ENCODE measurements at regions not wholly inside any gene's neighbourhood (a gene's known extent, or its start where the extent isn't known, plus 50 kb on each side); places are given as distances from the start of the nearest gene placed in this dataset.

- no peak for DNase-seq (ENCODE audit: low read depth)
- in situ Hi-C loops (cut with HindIII; ENCODE audit: low pct_unique_long_range_greater_than_20kb, low sequenced_read_pairs), result no loop called here
Measured at GRCh38 chr4:148999924-149000323, 557.7 kb upstream of the NR3C2 start.

DNA sequence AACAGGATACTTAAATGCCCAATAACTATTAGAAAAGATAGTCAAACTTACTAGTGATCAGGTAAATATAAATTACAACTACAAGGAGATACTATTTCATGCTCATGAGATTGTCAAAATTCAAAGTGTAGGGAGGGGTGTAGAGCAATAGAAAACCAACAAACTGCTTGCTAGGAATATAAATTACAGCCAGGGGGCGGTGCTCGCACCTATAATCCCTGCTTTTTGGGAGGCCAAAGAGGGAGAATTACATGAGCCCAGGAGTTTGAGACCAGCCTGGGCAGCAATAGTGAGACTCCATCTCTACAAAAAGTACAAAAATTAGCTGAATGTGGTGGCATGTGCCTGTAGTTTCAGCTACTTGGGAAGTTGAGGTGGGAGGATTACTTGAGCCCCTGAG is 556.5 kb upstream of the NR3C2 start:
- in situ Hi-C loops (cut with HindIII; ENCODE audit: low pct_unique_long_range_greater_than_20kb, low sequenced_read_pairs), result no loop called here
- DNase-seq (ENCODE audit: low read depth), result no peak

DNA sequence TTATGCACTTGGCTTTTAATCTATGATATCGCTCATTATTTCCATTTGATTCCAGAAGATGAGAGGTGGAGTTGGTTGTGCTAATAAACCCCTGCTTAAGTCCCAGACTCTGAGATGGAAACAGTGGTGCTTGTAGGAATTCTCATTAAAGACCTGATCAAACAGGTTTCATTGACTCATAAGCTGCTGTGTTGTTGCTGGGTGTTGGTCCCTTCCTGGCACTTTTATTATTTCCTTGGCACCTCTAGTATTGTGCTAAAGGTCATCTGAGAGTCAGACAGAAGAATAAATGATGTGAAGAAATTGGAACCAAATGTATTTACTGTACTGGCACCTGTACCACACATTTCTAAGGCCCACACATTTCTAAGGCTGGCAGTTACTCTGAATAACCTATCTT is 544.7 kb upstream of the NR3C2 start:
- in situ Hi-C loops (cut with HindIII; ENCODE audit: low pct_unique_long_range_greater_than_20kb, low sequenced_read_pairs), result no loop called here
- no peak for DNase-seq (ENCODE audit: low read depth)

GRCh38 chr4:148984951-148985350 is 542.7 kb upstream of the NR3C2 start:
- in situ Hi-C loops (cut with HindIII; ENCODE audit: low pct_unique_long_range_greater_than_20kb, low sequenced_read_pairs), result no loop called here
- DNase-seq (ENCODE audit: low read depth), result no peak

DNA sequence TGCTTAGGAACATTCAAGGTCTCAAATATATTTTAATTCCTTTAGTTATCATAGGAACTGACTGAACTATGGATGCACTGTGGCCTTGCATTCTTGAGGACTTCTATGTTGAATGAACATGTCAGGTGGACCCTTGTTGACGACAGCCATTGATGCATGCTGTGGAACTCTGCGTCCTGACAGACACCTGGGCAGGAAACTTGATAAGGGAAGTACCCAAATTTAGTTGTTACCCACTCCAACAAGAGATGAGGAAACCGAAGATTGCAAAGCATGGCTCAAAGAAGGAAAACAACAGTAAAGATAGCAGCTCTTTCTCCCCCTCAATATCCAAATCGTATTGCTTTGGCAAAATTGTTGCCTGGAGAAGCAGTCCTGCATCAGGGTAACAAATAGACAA is 540.0 kb upstream of the NR3C2 start:
- DNase-seq (ENCODE audit: low read depth), result no peak
- in situ Hi-C loops (cut with HindIII; ENCODE audit: low pct_unique_long_range_greater_than_20kb, low sequenced_read_pairs), result no loop called here

GRCh38 chr4:148980782-148981480 is 538.7 kb upstream of the NR3C2 start:
- DNase-seq (ENCODE audit: low read depth), result no peak
- in situ Hi-C loops (cut with HindIII; ENCODE audit: low pct_unique_long_range_greater_than_20kb, low sequenced_read_pairs), result no loop called here

- no peak for DNase-seq (ENCODE audit: low read depth)
- in situ Hi-C loops (cut with HindIII; ENCODE audit: low pct_unique_long_range_greater_than_20kb, low sequenced_read_pairs), result no loop called here
Measured at GRCh38 chr4:148978301-148978700, 536.1 kb upstream of the NR3C2 start.

DNA sequence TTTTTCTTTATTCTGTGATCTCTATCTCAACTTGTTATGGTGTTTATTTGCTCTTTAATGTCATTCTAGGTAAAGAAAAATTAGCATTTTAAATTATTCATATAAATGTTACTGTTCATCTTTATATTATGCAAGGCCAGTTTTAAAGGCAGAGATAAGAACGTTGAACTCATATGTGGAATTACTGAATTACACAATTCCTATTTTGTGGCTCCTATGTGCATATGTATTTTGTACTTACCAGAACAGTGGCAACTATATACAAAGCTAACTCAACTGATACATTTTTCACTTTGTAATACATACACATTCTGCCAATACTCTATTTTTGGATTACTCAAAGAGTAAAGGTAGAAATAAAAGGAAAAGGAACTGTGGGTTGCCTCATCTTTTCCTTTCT is 533.2 kb upstream of the NR3C2 start:
- DNase-seq (ENCODE audit: low read depth), result no peak
- in situ Hi-C loops (cut with HindIII; ENCODE audit: low pct_unique_long_range_greater_than_20kb, low sequenced_read_pairs), result no loop called here

GRCh38 chr4:148965080-148965479 is 522.9 kb upstream of the NR3C2 start:
- DNase-seq (ENCODE audit: low read depth), result no peak
- in situ Hi-C loops (cut with HindIII; ENCODE audit: low pct_unique_long_range_greater_than_20kb, low sequenced_read_pairs), result no loop called here

DNA sequence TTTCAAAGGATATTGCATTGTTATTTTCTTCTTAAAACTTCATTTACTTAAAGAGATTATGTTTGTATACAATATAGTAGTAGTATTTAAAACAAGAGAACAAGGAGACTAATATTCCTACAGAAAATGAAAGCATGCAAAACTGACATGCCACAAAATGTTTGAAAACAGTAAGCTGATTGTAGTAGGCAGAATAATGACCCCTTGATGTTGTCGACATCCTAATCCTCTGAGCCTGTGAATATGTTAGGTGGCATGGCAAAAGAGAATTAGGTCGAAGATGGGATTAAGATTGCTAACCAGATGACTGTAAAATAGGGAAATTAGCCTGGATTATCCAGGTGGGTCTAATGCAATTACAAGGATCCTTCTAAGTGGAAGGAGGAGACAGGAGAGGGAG is 522.2 kb upstream of the NR3C2 start:
- DNase-seq (ENCODE audit: low read depth), result no peak
- in situ Hi-C loops (cut with HindIII; ENCODE audit: low pct_unique_long_range_greater_than_20kb, low sequenced_read_pairs), result no loop called here

DNA sequence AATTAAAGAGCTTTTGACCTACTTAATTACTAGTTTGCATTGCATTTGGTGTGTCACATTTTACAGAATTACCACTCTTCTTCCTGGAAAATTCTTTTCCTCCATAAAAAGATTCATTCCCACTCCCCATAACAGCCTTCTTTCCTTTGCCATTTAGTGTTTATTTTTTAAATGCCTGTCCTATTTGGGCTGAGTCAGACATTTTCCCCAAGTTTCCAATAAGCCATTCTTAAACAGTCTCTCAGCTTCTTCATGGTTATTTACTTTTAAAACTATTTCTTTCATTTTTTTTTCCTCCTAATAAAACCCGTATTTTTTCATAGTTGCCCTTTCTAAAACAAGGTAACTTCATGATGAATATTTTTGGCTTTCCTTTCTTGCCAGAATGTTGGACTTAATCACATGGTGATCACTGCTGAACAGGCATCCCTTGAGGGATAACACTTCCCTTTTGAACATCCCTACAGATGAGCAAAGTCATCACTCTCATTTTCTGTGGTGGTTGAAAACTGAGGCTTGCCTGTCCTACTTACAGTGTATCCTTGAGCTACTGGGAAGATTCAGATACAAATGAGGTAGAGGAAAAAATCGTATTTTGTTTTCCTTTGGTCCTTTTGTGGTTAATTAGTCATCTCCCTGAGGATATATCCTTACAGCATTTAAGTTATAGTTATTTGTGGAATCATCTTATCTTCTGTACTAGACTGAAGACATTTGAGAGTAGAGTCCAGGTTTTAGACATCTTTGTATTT is 520.5 kb upstream of the NR3C2 start:
- in situ Hi-C loops (cut with HindIII; ENCODE audit: low pct_unique_long_range_greater_than_20kb, low sequenced_read_pairs), result no loop called here
- peak; percentile 20 for DNase-seq (ENCODE audit: low read depth)

DNA sequence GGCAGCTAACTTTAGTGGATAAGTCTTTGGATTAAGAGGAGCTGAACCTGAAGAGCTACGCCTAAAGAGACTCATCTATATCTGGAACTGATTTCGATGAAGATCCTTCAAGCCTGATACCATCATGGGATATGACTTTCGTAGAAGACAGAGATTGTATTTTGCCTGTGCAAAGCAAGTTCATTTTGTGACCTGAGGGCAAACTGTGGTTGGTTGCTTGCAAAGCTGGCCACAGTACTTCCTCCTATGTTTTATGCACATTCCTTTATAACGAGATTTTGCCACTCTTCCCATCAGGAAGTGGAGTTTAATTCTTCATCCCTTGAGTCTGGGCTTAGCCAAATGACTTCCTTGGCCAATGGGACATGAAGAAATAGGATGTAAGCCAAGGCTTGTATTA is 519.3 kb upstream of the NR3C2 start:
- in situ Hi-C loops (cut with HindIII; ENCODE audit: low pct_unique_long_range_greater_than_20kb, low sequenced_read_pairs), result no loop called here

DNA sequence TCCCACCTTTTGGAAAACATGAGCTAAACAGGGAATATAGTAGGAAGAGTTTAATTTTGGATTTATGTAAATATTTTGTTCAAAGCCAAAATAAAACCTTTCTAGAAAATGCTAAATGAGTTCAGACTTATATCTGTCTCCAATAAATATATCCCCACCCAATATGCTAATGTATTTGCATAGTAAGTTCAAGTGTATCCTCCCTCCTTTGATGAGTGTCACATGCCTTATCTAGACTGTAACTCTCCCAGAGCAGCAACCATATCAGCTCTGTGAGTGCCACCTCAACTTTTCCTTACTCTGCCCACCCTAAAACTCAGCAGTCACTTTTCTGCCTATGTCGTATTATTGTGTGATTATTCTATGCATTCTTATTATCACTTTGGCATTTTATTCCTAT is 516.1 kb upstream of the NR3C2 start:
- in situ Hi-C loops (cut with HindIII; ENCODE audit: low pct_unique_long_range_greater_than_20kb, low sequenced_read_pairs), result no loop called here
- DNase-seq (ENCODE audit: low read depth), result no peak

More for the DNA sequence above, 519.3 kb upstream of the NR3C2 start:
- no peak for DNase-seq (ENCODE audit: low read depth)

DNA sequence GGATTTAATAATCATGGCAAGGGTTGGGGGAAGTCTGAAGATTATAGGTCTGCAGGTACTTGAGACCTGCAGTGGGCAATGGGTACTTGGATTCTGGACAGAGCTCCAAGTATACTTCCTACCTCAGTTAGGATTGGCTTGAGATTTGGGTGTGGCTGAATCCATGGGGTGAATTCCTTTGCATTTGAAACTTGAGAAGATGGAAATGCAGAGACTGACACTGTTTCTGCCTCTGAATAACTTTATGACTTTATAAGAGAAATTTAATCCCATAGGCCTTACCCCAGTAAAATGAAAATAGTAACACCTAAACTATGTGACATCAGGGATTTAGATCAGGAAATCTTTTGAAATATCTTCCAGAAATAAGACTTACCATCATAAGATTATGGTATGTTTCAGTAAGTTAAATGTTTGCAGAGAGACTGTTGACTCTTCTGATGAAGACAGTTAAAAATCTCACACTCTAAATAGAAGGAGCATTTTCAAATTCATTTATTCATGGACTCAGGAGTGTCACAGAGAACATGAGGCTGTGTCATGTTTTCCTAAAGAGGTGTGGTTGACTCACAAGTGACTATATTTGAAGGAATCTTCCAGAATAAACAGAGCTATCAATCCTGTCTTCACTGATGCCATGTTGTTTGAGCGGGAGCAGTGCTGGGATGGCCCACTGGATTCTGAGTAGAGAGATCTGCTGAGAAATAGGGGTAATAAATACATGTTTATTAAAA is 513.5 kb upstream of the NR3C2 start:
- in situ Hi-C loops (cut with HindIII; ENCODE audit: low pct_unique_long_range_greater_than_20kb, low sequenced_read_pairs), result no loop called here
- DNase-seq (ENCODE audit: low read depth), result no peak

GRCh38 chr4:148954011-148954749 is 512.0 kb upstream of the NR3C2 start:
- in situ Hi-C loops (cut with HindIII; ENCODE audit: low pct_unique_long_range_greater_than_20kb, low sequenced_read_pairs), result no loop called here

DNA sequence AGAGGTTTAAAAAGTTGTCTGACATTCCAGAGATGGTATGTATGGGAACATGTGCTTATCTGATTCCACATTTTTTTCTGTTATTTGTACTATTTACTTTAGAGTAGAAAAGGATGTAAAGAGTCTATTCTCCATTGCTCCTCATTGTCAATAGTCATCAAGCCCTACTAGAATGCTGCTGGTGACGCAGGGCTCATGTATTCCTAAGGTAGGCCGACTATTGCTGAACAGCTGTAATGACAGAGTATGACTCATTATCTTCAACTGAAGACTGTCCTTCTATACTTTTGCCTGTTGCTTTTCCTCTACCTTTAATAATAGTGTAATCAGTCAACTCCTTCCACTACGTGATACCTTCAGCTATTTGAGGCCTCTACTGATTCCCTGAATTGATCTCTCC is 509.1 kb upstream of the NR3C2 start:
- DNase-seq (ENCODE audit: low read depth), result no peak
- in situ Hi-C loops (cut with HindIII; ENCODE audit: low pct_unique_long_range_greater_than_20kb, low sequenced_read_pairs), result no loop called here

More at GRCh38 chr4:148954011-148954749, 512.0 kb upstream of the NR3C2 start:
- DNase-seq (ENCODE audit: low read depth), result no peak

- in situ Hi-C loops (cut with HindIII; ENCODE audit: low pct_unique_long_range_greater_than_20kb, low sequenced_read_pairs), result no loop called here
Measured at GRCh38 chr4:148946271-148946670, 504.1 kb upstream of the NR3C2 start.

DNA sequence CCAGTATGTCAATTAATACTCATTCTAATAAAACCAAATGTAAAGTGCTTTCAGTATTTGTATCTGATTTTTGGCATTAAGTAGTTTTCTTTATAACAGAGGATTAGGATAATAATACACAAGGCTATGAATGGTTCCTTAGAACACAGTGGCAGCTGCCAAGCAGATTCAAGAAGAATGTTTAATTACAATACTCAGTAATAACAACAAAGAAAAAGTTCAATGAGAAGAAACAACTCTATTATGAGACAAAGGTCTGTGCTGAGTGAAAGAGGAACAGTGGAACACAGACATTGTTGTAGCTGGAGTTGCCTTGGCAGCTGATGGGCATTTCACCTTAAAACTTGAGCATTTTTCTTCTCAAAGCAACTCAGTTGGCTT is 502.6 kb upstream of the NR3C2 start:
- in situ Hi-C loops (cut with HindIII; ENCODE audit: low pct_unique_long_range_greater_than_20kb, low sequenced_read_pairs), result no loop called here
- no peak for DNase-seq (ENCODE audit: low read depth)

More at GRCh38 chr4:148946271-148946670, 504.1 kb upstream of the NR3C2 start:
- no peak for DNase-seq (ENCODE audit: low read depth)
